CD4-positive, alpha-beta T cell treated with Interleukin-4 for 1 hour (primary cell): ENCODE measurements at regions not wholly inside any gene's neighbourhood (a gene's known extent, or its start where the extent isn't known, plus 50 kb on each side); places are given as distances from the start of the nearest gene placed in this dataset.

Experiments
- DNase-seq, 2 donors: peaks; one replicate each; pipeline ENCODE4 v3.0.0-alpha.2; 2020 to 2022

GRCh38 chr1:223489439-223489838 is 96.2 kb downstream of the CCDC185 start:
- no peak for DNase-seq

GRCh38 chr1:223490256-223490655 is 97.0 kb downstream of the CCDC185 start:
- no peak for DNase-seq
